Non-pigmented ciliary epithelial cell (primary cell): ENCODE measurements at regions not wholly inside any gene's neighbourhood (a gene's known extent, or its start where the extent isn't known, plus 50 kb on each side); places are given as distances from the start of the nearest gene placed in this dataset.
"Not testable (repeated sequence)": the region's sequence is repeated elsewhere in the genome, so short reads cannot be mapped to it uniquely, and the experiment has no call there.

Experiments
- DNase-seq: peaks from one replicate; pipeline ENCODE4 v3.0.0-alpha.2; 2010; ENCODE audit warnings: low read depth

- DNase-seq, result no peak
Measured at GRCh38 chr6:115441651-115442050, 619.0 kb downstream of the FRK start.

GRCh38 chr6:115415378-115415777, 645.3 kb downstream of the FRK start:
- DNase-seq, result no peak

DNA sequence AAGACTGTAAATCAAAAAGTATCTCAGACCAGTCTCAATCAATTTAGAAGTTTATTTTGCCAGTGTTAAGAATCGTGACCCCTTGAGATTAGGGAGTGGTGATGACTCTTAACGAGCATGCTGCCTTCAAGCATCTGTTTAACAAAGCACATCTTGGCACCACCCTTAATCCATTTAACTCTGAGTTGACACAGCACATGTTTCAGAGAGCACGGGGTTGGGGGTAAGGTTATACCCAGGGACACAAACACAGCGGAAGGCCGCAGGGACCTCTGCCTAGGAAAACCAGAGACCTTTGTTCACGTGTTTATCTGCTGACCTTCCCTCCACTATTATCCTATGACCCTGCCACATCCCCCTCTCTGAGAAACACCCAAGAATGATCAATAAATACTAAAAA, 645.8 kb downstream of the FRK start:
- not testable (repeated sequence) for DNase-seq

DNA sequence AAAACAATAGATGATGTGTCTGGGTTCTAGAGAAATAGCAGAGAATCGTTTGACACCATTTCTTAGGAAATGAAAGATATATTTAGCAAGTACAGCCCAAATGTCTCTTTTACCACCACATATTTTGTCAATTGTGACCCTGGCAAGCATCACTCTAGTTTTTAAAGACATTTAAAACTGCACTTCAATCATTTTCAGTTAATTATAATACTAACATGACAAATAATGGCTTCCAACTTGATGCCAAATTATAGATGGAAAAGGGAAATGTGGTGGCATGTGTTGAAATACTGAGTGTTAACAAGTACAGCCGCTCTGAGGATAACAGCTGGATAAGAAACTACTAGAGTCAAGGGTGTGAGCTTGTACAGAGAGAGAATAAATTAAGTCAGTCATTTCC, 648.9 kb downstream of the FRK start:
- DNase-seq, result no peak

GRCh38 chr6:115404446-115404845, 656.2 kb downstream of the FRK start:
- no peak for DNase-seq

DNA sequence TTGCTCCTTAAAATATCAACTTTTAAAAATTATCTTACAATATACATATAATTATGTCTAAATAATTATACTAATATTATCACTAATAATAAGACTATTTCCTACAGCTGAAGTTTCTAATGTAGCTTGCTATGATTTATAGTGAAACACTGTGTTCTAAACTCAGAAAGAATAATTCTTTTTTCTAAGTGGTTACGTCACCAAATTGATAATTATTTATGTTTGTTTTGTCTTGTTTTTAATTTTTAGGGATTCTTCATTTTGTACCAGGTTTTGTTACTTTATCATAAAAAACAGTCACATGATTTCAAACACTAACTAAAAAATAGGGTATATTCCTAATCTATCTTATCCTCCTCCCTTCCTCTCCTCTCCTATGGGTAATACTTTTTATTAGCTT, 662.1 kb downstream of the FRK start:
- no peak for DNase-seq

DNA sequence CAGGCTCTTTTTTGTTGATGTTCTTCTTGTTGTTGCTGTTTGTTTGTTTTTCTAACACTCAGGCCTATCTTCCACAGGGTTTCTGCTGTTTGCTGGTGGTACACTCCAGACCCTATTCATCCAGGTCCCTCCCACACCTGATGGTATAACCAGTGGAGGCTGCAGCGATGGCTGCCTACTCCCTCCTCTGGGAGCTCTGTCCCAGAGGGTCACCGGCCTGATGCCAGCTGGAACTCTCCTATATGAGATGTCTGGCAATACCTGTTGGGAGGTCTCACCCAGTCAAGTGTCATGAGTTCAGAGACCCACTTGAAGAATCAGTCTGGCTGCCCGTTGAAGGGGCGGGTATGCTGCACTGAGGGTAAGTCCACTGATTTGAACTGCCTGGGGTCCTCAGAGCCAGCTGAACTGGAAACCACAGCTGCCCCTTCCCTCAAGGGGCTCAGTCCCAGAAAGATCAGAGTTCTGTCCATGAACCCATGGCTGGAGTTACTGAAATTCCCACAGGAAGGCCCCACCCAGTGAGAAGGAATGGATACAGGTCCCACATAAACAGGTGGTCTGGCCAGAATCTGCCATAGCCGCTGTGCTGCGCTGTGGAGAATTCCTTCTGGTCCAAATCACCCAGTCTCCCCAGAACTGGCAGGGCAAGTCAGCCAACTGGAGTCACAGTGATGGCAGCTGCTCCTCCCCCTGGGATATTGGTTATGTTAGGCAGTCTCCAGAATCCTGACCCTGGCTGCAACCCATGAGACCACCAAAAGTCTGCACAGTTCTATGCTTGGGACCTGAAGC, 664.4 kb downstream of the FRK start:
- no peak for DNase-seq

GRCh38 chr6:115393821-115394220, 666.9 kb downstream of the FRK start:
- DNase-seq, result no peak

DNA sequence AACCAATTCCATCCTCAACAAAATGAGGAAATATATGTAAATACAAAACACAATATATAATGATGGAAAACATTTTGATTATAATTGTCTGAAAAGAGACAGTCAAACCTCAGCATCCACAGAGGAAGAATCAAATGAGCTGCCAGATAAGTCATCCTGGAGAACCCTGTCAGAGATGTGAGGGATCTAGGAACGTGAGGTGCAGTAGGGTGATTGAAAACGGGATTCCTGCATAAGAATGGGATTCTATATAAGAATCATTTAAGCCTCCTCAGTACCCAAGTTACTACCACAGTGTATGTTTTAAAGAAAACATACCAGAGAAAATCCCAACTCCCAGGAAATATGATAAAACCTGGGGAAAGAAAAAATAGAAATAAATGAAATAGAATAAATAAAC, 690.5 kb downstream of the FRK start:
- no peak for DNase-seq

GRCh38 chr6:115365783-115366182, 694.9 kb downstream of the FRK start:
- DNase-seq, result no peak

DNA sequence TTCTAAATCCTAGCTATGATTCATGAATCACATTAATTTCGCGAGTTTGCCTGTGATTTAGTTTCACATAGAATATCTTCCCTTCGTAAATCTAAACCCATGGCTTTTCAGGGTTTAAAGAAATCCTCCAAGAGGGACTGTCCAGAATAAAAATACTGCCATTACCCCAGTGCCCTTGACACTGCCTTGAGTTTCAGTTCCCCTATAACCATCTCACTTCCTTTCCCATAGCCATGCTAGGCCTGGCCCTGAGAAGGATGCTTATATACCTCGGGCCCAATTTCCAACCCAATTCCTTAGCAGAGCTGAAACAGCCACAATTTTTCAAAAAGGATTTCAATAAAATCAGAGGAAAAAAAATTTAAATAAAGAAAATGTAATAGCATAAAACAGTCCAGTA, 697.3 kb downstream of the FRK start:
- no peak for DNase-seq

DNA sequence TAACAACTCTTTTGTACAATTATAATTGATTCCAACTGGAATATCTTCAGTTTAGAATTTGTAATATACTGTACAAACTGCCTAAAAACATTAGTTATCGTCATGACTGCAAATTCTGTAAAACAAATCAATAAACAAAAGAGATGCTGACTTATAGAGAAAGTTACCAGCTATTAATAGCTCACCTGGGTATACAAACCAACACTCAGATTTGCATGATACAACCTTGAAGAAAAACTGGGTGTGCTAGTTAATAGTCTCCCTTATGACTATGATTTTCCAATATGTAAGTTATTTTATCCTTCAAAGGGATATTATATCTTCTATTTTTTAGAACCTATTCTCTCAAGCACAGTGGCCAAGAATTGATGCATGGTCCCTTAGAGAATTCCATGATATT, 698.5 kb downstream of the FRK start:
- DNase-seq, result no peak

- no peak for DNase-seq
Measured at GRCh38 chr6:115360602-115361325, 699.9 kb downstream of the FRK start.

GRCh38 chr6:115358616-115359015, 702.1 kb downstream of the FRK start:
- no peak for DNase-seq

DNA sequence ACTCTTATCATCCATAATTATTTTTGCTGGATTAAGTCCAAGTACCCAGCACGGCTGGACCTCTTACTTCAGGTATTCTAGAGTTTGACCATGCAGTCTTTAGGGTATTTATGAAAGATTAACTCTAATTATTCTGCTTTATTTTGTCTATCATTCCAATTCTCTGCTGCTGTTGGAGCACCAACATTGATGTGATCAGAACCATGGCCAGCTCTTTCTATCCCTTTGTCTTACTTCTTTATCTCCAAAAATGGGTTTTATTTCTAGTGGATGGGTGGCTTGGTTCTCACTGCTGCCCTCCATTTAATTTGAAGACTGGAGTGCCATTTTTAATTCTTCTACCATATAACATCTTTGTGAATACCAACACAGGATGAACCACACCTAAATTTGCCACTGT, 704.3 kb downstream of the FRK start:
- no peak for DNase-seq

GRCh38 chr6:115323001-115323400, 737.7 kb downstream of the FRK start:
- DNase-seq, result no peak

DNA sequence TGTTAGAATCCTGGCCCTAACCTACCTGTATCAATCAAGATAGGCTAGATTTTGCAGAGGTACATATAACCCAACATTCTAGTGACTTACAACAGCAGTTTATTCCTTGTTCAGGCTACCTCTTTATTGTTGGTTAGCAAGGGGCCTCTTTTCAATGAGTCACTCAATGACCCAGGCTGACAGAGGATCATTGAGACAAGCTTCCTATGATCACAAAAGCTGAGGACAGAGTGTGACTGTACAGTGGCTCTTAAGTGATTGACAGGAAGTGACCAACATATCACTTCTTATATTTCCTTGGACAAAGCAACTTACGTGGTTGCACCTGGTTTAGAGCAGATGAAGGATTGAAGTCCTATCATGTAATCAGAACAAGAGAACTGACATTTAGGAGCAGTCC, 740.9 kb downstream of the FRK start:
- DNase-seq, result no peak

DNA sequence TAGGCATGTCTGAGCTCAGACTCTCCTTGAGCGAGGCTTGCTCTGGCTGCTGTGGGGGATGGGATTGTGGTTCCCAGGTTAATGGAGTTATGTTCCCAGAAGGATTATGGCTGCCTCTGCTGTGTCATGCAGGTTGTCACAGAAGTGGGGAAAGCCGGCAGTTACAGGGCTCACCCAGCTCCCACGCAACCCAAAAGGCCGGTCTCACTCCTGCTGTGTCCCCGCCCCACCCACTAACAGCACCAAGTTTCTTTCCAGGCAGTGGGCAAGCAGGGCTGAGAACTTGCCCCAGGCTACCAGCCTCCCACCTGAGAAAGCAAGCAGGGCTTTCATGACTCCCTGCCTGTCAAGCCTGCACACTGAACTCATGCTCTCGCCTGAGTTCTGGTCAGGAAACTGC, 750.5 kb downstream of the FRK start:
- no peak for DNase-seq

DNA sequence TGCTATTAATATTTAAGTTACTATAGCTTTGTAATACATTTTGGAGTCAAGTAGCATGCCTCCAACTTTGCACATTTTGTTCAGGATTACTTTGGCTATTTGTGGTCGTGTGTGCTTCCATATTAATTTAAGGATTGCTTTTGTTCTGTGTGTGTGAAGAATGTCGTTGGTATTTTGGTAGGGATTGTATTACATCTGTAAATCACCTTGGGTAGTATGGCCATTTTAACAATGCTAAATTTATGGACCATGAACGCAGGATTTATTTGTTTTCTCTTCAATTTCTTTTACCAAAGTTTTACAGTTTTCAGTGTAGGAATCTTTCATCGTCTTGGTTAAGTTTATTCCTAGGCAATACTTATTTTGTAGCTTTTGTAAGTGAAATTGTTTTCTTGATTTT, 758.0 kb downstream of the FRK start:
- no peak for DNase-seq

GRCh38 chr6:115287467-115287866, 773.2 kb downstream of the FRK start:
- DNase-seq, result no peak

GRCh38 chr6:115276881-115277565, 783.7 kb downstream of the FRK start:
- no peak for DNase-seq

GRCh38 chr6:115272311-115272710, 788.4 kb downstream of the FRK start:
- no peak for DNase-seq

DNA sequence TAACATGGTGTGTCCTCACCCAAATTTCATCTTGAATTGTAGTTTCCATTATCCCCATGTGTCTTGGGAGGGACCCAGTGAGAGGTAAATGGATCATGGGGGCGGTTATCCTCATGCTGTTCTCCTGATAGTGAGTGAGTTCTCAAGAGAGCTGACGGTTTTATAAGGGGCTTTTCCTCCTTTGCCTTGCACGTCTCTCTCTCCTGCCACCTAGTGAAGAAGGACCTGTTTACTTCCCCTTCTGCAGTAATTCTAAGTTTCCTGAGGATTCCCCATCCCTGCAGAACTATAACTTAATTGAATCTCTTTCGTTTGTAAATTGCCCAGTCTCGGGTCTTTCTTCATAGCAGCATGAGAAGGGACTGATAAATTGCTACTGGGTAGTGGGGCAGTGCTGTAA, 789.3 kb downstream of the FRK start:
- DNase-seq, result no peak
